Amniotic stem cell (primary cell): ENCODE measurements at regions not wholly inside any gene's neighbourhood (a gene's known extent, or its start where the extent isn't known, plus 50 kb on each side); places are given as distances from the start of the nearest gene placed in this dataset.

ENCODE experiments used
- DNase-seq: peaks from one replicate; lab custom pipeline; 2025; lab: John Stamatoyannopoulos, UW

DNA sequence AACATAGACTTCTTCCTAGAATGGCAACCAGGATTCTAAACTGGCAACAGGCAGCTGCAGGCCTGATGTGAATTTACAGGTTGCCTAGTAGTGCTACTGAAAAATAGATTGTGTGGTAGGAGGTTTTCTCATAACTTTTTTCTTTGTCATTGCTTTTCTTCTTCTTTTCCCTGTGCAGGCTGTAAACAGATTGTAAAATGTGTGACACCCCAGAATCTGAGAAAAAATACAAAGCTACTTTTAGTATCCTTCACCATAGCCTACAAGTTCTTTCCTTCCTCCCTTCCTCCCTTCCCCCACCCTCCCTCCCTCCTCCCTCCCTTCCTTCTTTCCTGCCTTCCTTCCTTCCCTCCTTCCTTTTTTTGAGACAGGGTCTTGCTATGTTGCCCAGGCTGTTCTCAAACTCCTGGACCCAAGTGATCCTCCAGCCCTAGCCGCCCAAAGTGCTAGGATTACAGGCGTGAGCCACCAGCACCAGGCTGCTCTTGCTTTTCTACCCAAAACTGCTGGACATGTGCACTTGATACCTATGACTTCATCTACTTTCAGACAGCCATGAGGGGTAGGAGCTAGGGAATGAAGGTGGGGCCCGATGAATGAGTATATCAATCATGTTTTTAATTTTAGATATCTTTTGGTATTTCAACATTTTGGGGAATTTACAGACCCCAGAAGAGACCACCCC, 114.2 kb upstream of the EEA1 start:
- no peak for DNase-seq

- no peak for DNase-seq
Measured at GRCh38 chr12:93043877-93044209, 114.7 kb upstream of the EEA1 start.

GRCh38 chr12:93047118-93047517, 118.0 kb upstream of the EEA1 start:
- DNase-seq = no peak

DNA sequence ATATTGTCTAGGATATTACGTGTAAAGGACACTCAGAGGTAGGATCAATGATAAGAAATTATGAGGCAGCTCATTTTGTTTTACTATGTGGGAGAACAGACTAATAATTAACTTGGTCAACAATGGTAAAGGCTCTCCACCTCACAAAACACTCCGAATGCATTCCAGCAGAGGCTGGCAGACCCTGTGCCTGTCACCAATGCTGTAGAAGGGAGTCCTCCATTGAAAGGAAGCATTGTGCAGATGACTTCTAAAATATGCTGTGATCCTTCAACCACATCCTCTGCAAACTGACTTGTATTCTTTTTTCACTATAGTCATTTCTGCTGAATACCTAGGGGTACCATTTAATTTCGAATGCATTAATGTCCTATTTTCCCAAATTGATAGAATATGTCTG, 119.6 kb upstream of the EEA1 start:
- no peak for DNase-seq

DNA sequence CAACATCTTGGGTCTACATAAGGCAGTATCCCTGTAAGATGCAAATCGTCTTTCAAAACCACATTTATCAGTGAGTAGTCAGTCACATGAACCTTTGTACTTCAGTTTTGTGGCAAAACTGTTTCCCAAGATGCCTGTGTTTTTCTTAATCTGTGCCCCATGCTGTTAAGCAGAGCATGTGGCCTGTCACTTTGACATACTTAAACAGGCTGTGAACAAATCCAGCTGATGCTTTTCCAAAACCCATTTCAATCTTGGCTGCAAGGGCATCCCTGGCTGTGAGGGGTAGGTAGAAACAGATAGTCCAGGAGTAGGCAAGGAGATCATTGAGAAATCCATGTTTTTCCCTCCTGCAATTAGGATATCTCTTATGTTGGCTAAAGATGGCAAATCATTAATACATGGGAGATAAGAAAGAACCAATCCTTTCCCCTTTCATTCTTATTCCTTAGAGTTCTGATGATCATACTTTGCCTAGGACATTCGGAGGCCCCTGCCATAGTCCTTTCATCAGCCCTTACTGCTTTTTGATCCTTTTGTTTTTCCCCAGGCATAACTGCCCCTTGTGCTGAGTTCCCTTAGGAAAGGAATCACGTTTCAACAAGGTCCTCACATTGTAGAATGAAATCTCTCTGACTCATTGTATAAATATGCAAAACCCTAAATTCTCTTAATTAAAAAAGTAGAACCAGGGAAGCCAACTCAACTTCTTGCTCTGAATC, 121.1 kb upstream of the EEA1 start:
- DNase-seq = peak; percentile 28

DNA sequence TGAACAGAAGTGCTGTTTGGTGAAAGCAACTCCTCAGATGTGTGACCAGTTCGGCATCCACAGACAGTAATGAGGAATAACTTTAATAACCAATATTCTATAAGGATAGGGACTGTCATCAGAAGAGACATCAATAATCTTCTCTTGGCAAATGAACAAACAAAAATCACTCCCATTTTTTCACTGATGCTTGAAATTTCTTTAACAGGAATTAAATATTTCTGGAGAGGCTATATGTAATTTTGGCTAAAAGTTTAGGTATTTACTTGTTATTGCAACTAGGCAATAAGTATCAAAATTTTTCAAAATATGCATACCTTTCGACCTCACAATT, 121.6 kb upstream of the EEA1 start:
- DNase-seq = no peak

DNA sequence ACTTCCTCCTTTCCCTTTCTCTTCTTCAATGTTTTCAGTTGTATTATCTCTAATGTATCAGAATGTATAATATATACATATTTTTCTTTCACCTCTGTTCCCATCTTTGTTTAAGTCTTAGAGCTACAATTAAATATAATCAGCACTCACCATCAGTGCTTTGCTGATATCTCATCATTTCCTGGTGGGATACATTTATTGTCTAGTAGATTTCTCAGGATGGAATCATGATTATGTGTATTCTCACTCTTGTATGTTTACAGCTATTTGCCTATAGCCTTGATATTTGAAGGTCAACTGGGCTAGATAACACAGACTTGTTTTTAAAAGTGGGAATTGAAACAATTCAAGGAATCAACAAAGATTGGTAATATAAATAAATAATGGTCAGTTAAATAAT, 124.9 kb upstream of the EEA1 start:
- no peak for DNase-seq

- DNase-seq = no peak
Measured at GRCh38 chr12:93055221-93055620, 126.1 kb upstream of the EEA1 start.

DNA sequence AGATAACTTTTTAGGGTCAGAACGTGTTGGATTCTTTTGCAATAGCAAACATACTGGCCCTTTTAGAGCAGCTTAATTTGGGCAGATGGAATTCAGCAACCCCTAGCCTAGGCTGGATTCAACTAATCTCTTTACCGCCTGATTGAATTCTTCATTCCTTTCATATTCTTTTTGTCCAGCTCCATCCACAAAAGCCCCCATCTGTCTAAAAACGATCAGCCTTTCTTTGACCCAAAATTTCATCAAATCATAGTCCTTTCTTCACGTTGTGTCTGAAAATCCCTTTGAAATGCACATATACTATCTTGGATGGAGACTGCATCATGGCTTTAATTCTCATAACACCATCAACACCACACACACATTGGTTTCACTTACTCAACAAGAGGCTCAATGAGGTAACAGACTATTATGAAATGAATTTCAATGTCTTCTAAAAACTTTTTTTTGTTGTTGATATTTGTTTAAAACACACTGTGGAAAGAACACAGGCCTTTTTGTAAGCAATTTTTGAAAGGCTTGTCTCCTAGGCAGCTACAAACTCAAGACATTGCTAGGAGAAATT, 128.0 kb upstream of the EEA1 start:
- DNase-seq = no peak

DNA sequence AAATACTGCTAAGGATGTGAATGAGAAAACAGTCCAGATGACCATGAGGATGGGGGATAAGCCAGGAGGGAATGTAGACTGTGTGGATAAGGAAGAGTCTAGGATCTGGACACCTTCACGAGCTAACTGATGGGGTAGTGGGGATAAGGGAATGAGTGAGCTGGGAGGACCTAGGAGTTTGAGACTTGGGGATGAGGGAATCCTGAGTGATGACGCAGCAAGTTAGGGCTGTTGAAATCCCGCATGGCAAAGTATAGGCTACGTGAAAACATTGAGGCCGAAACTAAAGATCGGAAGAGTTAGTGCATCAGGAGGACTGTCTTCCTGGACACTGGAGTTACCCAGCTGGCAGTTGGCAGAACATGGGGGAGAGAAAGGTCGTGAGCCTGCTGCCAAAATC, 129.2 kb upstream of the EEA1 start:
- no peak for DNase-seq

- no peak for DNase-seq
Measured at GRCh38 chr12:93059288-93059687, 130.2 kb upstream of the EEA1 start.

- no peak for DNase-seq
Measured at GRCh38 chr12:93059925-93060665, 131.0 kb upstream of the EEA1 start.

- no peak for DNase-seq
Measured at GRCh38 chr12:93060666-93061472, 131.8 kb upstream of the EEA1 start.

DNA sequence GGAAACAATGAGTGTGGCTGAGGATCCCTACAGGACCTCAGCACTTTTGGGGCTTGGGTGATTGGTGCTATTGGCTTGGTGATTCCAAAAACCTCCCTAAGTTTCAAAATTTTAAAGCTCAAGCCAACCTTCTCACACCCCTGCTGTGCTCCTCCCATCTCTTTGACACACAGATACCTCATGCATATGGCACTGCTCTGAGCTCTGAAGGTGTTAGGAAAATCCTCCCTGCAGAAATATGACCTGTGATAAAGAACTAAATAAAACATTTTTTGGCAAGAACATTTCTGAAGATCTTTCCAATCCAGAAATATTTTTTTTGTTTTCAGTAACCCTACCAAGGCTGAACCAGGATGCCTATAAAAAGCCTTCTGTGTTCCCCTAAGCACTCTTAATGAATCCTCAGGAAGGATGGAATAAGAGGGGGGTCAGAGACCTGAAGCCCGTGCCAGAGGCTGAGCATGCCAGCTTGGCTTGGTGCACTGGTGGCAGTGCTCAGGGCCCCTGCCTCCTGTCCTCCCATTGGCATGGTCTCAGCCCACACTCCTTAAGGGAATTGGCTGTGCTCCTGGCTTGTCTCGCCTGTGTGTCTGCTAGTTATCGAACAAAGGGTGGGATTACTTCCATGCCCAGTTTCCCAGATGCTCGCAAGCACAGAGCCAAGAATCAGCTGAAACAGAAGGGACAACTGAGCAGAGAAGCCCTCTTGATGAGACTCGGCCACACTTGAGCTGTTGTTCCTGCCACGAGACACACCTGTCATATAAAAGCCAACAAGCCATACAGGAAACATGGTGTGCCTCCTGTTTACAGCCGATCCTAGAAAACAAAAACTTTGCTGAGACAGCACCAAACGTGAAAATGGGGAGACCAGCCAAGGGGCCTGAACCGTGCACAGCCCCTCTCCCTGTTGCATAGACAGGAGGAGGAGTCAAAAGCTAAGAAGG, 132.7 kb upstream of the EEA1 start:
- DNase-seq = no peak

DNA sequence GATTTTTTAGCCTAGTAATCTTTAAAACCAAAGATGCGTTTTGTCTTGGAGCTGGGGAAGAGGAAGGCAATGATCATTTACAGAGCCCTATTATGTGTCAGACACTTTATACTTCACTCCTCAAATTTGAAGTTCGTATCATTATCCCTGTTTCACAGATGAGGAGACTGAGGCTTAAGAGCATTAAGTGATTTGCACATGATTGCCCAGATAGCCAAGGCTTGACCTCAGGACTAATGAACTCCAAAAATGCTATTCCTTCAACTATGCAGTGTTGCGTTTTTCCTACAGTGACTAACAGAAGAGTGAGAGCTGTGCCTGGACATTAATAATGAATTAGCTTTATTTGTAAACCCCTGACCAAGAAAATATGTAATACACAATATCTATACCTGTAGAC, 136.8 kb upstream of the EEA1 start:
- DNase-seq = no peak

GRCh38 chr12:93072340-93072739, 143.2 kb upstream of the EEA1 start:
- no peak for DNase-seq

DNA sequence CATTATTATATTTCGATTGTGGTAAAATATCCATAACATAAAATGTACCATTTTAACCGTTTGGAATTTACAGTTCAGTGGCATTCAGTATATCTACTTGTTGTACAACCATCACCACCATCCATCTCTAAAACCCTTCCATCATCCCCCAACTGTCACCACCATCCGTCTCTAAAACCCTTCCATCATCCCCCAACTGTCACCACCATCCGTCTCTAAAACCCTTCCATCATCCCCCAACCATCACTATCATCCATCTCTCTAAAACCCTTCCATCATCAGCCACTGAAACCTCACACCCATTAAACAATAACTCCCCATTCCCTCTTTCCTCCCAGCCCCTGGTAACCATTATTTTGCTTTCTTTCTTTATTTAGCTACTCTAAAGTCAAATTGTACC, 144.2 kb upstream of the EEA1 start:
- DNase-seq = no peak

DNA sequence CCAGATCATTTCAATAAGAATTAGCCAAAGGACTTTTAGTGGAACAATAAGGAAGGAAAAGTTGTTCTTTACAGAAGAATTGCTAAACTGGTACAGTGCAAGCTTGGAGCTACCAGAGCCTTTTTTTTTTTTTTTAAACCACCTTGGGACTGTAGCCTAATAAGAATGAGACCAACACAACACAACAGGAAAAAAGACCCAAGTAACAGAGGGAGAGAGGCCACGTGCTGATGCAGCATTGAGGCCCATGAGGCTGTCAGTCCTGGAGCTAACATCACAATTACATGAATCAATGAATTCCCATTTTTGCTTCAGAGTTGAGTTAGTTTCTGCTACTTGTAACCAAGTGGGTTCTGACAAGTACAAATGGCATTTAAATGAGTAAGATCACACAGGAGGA, 149.0 kb upstream of the EEA1 start:
- DNase-seq = no peak

GRCh38 chr12:93078577-93078976, 149.5 kb upstream of the EEA1 start:
- no peak for DNase-seq

DNA sequence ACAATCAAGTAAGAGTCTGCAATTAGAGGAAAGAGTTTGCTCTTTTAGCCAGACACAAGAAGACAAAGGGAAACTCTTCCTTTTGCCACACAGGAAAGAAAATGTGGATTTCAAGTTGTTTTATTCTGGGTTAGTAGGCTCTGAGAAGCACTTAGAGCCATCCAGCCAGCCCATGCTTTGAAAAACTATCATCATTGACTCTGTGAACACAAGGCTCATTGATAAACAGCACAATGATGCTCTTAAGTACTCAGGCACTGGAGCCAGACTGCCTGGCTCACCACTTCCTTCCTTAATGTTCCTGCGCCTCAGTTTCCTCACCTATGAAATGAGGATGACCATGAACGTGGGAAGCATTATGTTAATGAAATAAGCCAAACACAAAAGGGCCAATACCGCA, 150.2 kb upstream of the EEA1 start:
- DNase-seq = no peak

GRCh38 chr12:93079976-93080375, 150.9 kb upstream of the EEA1 start:
- no peak for DNase-seq
